ENCODE measurements at regions not wholly inside any gene's neighbourhood (a gene's known extent, or its start where the extent isn't known, plus 50 kb on each side); places are given as distances from the start of the nearest gene placed in this dataset.

DNA sequence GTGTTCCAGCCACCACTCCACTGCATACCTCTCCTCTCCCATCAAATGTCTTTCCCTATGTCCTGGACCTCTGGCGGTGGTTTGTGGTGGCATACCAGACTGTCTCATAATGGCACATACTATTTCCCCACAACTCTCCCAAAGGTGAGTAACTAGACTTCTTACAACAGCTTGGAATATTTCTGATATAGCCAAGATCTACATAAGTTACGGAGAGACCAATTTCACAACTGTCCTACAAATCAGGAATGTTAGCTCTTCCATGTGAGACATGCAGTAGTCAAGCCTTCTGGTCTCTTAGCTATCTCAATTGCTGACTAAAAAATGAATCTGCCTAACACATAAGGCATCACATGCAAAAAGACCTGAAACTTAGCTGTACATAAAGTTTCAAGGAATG is 588.9 kb downstream of the RNF144B start:
- no peak for DNase-seq

- no peak for DNase-seq
Measured at GRCh38 chr6:18976966-18977365, 589.8 kb downstream of the RNF144B start.

DNA sequence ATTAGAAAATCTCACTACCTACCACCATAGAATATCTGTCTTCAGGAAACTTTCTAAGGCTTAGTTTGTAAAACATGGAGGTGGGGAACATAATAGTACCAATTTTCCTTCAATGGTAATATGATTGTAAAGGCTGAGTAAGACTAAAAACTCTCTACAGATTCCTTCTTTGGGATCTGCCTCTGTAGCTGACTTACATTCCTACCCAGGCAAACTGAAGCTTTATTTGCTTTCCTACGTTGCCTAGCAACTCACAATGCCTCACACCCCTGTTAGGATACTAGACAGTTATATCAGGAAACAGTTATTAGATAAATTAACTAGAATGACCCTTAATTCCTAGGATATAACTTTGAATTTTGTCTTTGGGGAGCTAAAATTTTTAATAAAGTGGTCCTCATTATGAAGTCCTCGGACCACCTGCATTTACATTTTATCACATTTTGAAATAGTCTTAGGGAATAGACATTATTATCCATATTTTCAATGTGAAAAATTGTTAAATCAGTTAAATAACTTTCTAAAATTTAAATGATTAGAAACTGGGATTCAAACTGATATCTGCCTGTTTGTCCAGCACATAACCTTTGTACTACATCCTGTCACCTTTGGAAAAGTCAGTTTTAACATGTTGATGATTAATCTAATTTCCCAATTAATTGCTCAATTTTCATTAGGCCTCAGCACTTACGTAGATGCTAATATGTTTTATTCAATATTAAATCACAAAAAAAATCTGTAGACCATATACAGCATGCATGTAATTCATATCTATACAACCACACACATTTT is 591.4 kb downstream of the RNF144B start:
- DNase-seq, result no peak

- no peak for DNase-seq
Measured at GRCh38 chr6:18985061-18985460, 597.9 kb downstream of the RNF144B start.

GRCh38 chr6:18985996-18986395 is 598.8 kb downstream of the RNF144B start:
- DNase-seq, result no peak

GRCh38 chr6:18988636-18989035 is 601.5 kb downstream of the RNF144B start:
- DNase-seq, result no peak

- no peak for DNase-seq
Measured at GRCh38 chr6:18990059-18990978, 603.2 kb downstream of the RNF144B start.

- DNase-seq, result no peak
Measured at GRCh38 chr6:18997375-18997826, 610.3 kb downstream of the RNF144B start.

DNA sequence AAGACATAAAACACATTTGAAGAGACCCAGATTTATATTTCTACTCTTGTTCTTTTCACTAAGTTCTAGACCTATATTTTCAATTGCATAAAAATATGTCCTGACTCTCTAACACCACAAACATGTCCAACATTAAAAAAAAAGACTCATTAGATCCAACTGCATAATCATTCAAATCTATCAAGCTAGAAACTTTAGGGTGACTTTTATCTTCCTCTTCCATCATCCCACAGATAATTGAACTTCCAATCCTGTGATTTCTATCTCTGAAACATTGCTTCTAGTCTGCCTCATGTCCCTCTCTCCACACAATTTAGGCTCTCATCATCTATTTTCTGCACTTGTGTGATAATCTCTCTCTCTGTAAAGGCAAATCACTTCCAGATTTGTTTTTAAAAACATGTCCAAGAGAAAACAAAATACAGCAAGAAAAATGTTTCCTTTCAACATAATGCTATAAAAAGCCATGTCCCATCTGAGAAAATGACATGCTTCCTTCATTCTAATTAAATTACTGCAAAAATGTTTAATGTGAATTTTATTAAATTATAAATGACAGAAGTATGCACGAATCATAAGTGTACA is 615.9 kb downstream of the RNF144B start:
- no peak for DNase-seq

- DNase-seq, result no peak
Measured at GRCh38 chr6:19004176-19004575, 617.0 kb downstream of the RNF144B start.

DNA sequence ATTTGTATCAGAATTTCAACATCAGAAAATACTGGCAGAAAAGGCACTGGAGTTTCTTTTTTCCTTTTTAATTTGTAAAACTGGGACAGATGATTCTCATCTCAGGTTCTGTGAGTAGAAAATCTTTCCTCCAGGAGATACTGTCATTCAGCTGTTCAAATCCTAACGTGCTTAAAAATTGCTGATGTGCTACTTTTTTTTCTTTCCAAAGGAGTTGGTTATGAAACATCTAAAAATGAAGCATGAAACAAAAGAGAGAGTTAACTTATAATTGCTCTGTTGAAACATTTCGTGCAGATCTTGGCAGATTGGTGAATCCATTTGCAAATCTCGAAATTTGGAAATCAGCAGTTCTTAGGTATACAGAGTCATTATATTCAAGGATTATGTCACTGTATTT is 622.6 kb downstream of the RNF144B start:
- no peak for DNase-seq

GRCh38 chr6:19013026-19013705 is 626.0 kb downstream of the RNF144B start:
- no peak for DNase-seq

DNA sequence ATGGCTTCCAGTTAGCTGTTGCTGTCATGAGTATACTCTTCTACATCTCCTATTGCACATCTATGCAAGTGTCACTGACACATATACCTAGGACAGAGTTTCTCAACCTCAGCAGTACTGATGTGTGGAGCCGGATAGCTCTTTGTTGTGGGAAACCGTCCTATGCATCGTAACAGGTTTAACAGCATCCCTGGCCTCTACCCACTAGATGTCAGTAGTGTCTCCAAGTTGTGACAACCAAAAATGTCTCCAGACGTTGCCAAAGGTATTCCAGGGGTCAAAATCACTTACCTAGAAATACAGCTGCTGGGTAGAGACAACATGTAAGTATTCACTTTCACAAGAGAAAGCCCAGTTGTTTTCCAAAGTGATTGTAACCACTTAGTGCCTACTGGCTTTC is 637.6 kb downstream of the RNF144B start:
- no peak for DNase-seq

GRCh38 chr6:19028201-19028600 is 641.1 kb downstream of the RNF144B start:
- DNase-seq, result no peak

- no peak for DNase-seq
Measured at GRCh38 chr6:19032591-19033295, 645.6 kb downstream of the RNF144B start.

DNA sequence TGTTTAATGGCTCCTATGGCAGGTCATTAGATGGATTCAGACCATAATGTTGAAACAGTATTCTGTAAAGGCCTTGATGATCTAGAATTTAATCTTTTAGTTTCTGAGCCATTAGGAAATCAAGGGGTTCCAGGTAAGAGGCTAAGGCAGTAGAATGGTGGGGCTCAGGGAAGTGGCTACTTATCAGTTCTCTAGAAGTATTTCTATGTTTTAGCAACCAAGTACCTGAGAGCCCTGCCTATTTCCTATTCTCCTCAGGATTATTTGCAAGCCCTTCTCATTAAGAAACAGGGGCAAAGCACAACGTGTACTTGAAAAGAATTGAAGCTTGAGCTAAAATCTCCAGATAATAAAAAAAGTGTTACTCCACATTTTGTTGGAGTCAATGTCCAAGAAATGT is 646.5 kb downstream of the RNF144B start:
- no peak for DNase-seq

GRCh38 chr6:19034986-19035385 is 647.8 kb downstream of the RNF144B start:
- no peak for DNase-seq

DNA sequence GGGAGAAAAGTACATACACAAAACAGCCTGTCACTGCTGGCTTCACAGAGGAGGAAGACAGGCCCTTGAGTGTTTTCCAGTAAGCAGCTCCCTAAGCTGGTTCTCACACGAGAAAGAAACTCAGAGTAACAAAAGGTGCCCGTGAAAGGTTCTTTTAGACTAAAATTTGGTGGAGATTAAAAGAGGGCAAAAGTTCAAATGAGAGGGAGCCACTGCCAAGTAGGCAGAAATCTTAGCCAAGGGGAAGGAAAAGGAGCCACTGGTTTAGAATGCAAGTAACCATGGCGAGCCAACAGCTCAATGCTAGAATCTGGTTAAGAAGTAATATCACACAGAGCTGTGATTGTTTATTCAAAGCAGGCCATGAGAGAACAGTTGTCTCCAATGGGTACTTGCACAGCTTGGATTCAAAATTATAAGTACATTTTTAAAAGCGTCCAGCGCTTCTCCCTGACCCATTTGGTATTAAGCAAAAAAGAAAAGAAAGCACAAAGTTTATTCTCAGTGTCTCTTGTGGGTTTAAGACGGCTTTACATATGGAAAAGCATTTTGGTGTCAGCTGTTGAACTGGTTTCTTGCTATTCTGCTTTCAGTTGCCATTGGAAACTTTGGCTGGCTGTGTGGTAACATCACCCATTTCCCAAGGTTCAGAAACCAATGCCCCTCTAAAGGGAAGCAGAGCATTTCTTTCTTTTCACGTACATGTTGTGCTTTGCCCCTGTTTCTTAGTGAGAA is 648.5 kb downstream of the RNF144B start:
- no peak for DNase-seq

- no peak for DNase-seq
Measured at GRCh38 chr6:19036196-19036555, 649.0 kb downstream of the RNF144B start.

DNA sequence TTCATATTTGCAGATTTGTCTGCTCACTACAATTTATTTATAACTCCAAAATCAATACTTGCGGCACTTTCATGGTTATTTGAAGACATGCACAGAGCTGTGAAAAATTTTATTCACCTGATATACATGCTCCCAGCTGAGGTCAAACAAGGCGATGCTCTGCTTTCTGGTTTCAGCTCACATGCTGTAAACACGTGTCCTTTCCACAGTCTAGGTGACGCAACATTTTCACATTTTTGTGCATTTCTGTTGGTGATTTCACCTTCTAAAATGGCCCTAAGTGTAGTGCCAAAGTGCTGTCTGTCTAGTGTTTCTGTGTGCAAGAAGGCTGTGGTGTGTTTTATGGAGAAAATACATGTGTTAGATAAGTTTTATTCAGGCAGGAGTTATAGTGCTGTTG is 650.5 kb downstream of the RNF144B start:
- no peak for DNase-seq

GRCh38 chr6:19039287-19039686 is 652.1 kb downstream of the RNF144B start:
- DNase-seq, result no peak

DNA sequence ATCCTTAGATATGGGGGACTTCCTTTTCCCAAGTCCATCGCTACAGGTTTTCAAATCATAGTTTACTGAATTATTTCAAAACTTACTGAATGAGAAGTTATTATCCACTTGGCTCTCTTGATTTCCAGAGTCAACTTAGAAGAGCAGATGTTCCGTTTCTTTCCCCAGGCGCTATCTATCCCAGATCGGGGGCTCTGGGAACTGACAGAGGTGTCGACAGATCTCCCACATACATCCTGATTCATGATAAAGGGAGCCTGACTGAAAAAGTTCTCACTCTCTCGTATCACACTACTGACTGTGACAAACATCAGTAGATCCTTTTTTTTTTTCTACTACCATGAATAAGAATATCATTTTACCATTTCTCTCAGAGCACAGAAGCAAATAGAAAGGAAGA is 654.8 kb downstream of the RNF144B start:
- DNase-seq, result no peak
